OCI-LY7 (cell line): ENCODE measurements at regions not wholly inside any gene's neighbourhood (a gene's known extent, or its start where the extent isn't known, plus 50 kb on each side); places are given as distances from the start of the nearest gene placed in this dataset.

ENCODE experiments used
- BruUV-seq: library from RNA; stranded (reverse); fragments of 400-500 nt; replicated peaks from 2 replicates; lab custom pipeline; 2021; lab: Mats Ljungman, UMichigan
- CTCF ChIA-PET: fragments of 300-600 bp; sonication (Branson Sonifier 250); formaldehyde crosslinking; loops from one replicate; lab custom pipeline; 2022; ENCODE audit warnings: antibody characterized with exemption; ENCODE audit not compliant: unreplicated experiment; lab: Charles Lee
- POLR2A ChIA-PET: fragments of 300-600 bp; sonication (Branson Sonifier 250); formaldehyde crosslinking; loops from one replicate; lab custom pipeline; 2022; ENCODE audit warnings: antibody characterized with exemption; lab: Charles Lee
- DNase-seq: peaks from one replicate; pipeline ENCODE4 v3.0.0-alpha.2; 2015; ENCODE audit warnings: low spot score
- H2AFZ ChIP-seq: fragments of 200-600 bp; sonication (generic), shearing (Covaris generic); 2 replicates; pipeline ENCODE4 v1.6.1; 2014; ENCODE audit warnings: mild to moderate bottlenecking, antibody characterized with exemption, low read length, moderate library complexity
- H3K27ac ChIP-seq: fragments of 200-600 bp; sonication (generic); 2 replicates; pipeline ENCODE4 v1.5.1; 2014; ENCODE audit warnings: mixed run types, low read depth, mild to moderate bottlenecking, moderate library complexity, low read length, inconsistent platforms; ENCODE audit not compliant: poor library complexity, severe bottlenecking
- H3K36me3 ChIP-seq: fragments of 200-600 bp; sonication (generic); 2 replicates; pipeline ENCODE4 v1.6.1; 2014; ENCODE audit warnings: mild to moderate bottlenecking, antibody characterized with exemption, low read length, moderate library complexity, mixed read lengths; ENCODE audit not compliant: insufficient read depth
- H3K4me1 ChIP-seq: fragments of 200-600 bp; sonication (generic); 2 replicates; pipeline ENCODE4 v1.5.1; 2014; ENCODE audit warnings: mild to moderate bottlenecking, low read length; ENCODE audit not compliant: insufficient read depth, poor library complexity, severe bottlenecking
- H3K4me2 ChIP-seq: fragments of 200-600 bp; sonication (generic); 2 replicates; pipeline ENCODE4 v1.6.1; 2014; ENCODE audit warnings: mild to moderate bottlenecking, low read length
- H3K4me3 ChIP-seq: fragments of 200-600 bp; sonication (generic); 2 replicates; pipeline ENCODE4 v1.5.1; 2014; ENCODE audit warnings: mild to moderate bottlenecking, low read depth, low read length; ENCODE audit not compliant: poor library complexity, severe bottlenecking
- H3K79me2 ChIP-seq: fragments of 200-600 bp; sonication (generic); 2 replicates; pipeline ENCODE4 v1.6.1; 2016; ENCODE audit warnings: low read depth, mild to moderate bottlenecking, low read length, moderate library complexity, mixed read lengths; ENCODE audit not compliant: insufficient read depth
- H3K9me2 ChIP-seq: fragments of 200-600 bp; sonication (generic); 2 replicates; pipeline ENCODE4 v1.6.1; 2016; ENCODE audit warnings: mild to moderate bottlenecking, low read length, mixed read lengths; ENCODE audit not compliant: insufficient read depth
- H3K9me3 ChIP-seq: fragments of 200-600 bp; sonication (generic); 2 replicates; pipeline ENCODE4 v1.6.1; 2014; ENCODE audit warnings: mild to moderate bottlenecking, mixed run types, low read length, mixed read lengths
- H4K20me1 ChIP-seq: fragments of 200-600 bp; sonication (generic); 2 replicates; pipeline ENCODE4 v1.6.1; 2014; ENCODE audit warnings: mild to moderate bottlenecking, antibody characterized with exemption, low read length, moderate library complexity, mixed read lengths; ENCODE audit not compliant: insufficient read depth
- EZH2phosphoT487 ChIP-seq: fragments of 200-600 bp; sonication (generic); IDR thresholded peaks from 2 replicates; pipeline ENCODE4 v1.6.1; 2018; ENCODE audit warnings: low read depth, borderline replicate concordance, mild to moderate bottlenecking, mixed run types, antibody characterized with exemption, low read length, moderate library complexity, mixed read lengths
- intact Hi-C: fragments of 100-400 bp; cut with micrococcal nuclease; formaldehyde crosslinking; loops from one replicate; pipeline ENCODE4 v1.10.0; 2022; ENCODE audit not compliant: unreplicated experiment
- TF ChIP-seq, protein P1 (sequence below): fragments of 200-600 bp; sonication (generic); conservative IDR thresholded peaks from 2 replicates; pipeline ENCODE4 v1.5.1; 2014; ENCODE audit warnings: mild to moderate bottlenecking, antibody characterized with exemption, low read length, moderate library complexity, mixed read lengths

DNA sequence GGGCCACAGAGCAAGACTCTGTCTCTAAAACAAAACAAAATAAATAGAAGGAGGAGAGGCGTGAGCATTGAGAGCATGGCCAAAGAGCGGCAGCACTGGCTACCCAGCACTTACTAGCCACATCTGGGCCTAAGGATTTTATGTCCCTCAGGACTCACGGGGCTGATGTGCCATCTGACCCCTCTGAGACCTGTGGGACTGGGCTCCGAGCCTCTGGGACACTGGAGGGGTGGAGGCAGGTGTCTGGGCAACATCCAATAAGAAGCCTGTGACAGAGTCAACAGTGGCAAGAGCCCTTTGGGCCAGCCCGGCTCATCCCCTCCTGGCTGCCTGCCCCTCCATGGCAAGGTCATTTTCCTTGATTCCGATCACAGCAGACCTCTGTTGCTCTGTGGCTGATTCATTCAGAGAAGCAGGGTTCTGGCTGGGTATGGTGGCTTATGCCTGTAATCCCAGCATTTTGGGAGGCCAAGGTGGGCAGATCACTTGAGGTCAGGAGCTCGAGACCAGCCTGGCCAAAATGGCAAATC is 60.7 kb downstream of the RRM2 start:
- BruUV-seq: no TSS peak
- H3K4me1 ChIP-seq: no peaks in the 10 kb centered on the region
- POLR2A ChIA-PET: no interaction called here
- CTCF ChIA-PET: no interaction called here
- H3K9me3 ChIP-seq: no peaks in the 10 kb centered on the region
- no peak for DNase-seq
- intact Hi-C loops: no loop called here
- H3K36me3 ChIP-seq: peaks cover 80% of the 10 kb centered on the region
- H3K9me2 ChIP-seq: no peaks in the 10 kb centered on the region
- no peak overlapping the region for H3K4me3 ChIP-seq
- H3K27ac ChIP-seq: no peak overlapping the region
- H4K20me1 ChIP-seq: no peaks in the 10 kb centered on the region
- no peak overlapping the region for H3K4me2 ChIP-seq
- H3K79me2 ChIP-seq: no peaks in the 10 kb centered on the region
- no peak overlapping the region for H2AFZ ChIP-seq
- no peak for TF ChIP-seq EZH2phosphoT487
- TF ChIP-seq, protein P1, sequence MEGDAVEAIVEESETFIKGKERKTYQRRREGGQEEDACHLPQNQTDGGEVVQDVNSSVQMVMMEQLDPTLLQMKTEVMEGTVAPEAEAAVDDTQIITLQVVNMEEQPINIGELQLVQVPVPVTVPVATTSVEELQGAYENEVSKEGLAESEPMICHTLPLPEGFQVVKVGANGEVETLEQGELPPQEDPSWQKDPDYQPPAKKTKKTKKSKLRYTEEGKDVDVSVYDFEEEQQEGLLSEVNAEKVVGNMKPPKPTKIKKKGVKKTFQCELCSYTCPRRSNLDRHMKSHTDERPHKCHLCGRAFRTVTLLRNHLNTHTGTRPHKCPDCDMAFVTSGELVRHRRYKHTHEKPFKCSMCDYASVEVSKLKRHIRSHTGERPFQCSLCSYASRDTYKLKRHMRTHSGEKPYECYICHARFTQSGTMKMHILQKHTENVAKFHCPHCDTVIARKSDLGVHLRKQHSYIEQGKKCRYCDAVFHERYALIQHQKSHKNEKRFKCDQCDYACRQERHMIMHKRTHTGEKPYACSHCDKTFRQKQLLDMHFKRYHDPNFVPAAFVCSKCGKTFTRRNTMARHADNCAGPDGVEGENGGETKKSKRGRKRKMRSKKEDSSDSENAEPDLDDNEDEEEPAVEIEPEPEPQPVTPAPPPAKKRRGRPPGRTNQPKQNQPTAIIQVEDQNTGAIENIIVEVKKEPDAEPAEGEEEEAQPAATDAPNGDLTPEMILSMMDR: no peak

GRCh38 chr2:10184421-10184820 is 61.9 kb downstream of the RRM2 start:
- DNase-seq: no peak
- H3K79me2 ChIP-seq: no peaks in the 10 kb centered on the region
- no peaks in the 10 kb centered on the region for H3K4me1 ChIP-seq
- POLR2A ChIA-PET: no interaction called here
- H3K27ac ChIP-seq: no peak overlapping the region
- no peaks in the 10 kb centered on the region for H3K9me2 ChIP-seq
- H2AFZ ChIP-seq: no peak overlapping the region
- H3K9me3 ChIP-seq: no peaks in the 10 kb centered on the region
- no peak overlapping the region for H3K4me2 ChIP-seq
- intact Hi-C loops: no loop called here
- peaks cover 81% of the 10 kb centered on the region for H3K36me3 ChIP-seq
- TF ChIP-seq, protein P1: no peak
- TF ChIP-seq EZH2phosphoT487: no peak
- no peaks in the 10 kb centered on the region for H4K20me1 ChIP-seq
- BruUV-seq: no TSS peak
- no peak overlapping the region for H3K4me3 ChIP-seq
- CTCF ChIA-PET: interaction anchor here (0.7 kb wide), 1 partner anchor 400 kb away, joined by 3 read pairs; no protein-coding TSS in a partner anchor

DNA sequence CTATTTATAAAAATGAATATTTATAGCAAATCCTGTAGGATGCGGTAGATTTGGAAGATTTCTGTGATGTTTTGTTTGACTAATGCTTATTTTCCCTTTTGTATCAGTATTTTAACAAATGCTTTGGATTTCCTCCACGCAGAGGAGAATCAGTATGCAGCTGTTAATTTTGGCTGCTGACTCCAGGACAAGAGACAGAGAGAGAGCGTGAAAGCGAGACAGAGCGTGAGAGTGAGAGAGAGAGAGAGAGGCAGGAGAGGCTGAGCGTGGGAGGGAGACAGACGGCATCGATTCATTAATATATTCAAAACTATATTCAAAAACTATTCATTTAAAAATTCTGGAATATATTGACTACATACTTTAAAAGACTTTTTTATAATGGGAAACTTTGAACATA is 62.5 kb downstream of the RRM2 start:
- Histone ChIP-seq H3K4me3 (no peak overlapping the region), H3K79me2 (no peaks in the 10 kb centered on the region), H3K9me3 (no peaks in the 10 kb centered on the region), H3K9me2 (no peaks in the 10 kb centered on the region), H3K36me3 (peaks cover 81% of the 10 kb centered on the region), H3K4me1 (no peaks in the 10 kb centered on the region), H3K4me2 (no peak overlapping the region), H3K27ac (no peak overlapping the region), H2AFZ (no peak overlapping the region), H4K20me1 (no peaks in the 10 kb centered on the region)
- BruUV-seq: no TSS peak
- TF ChIP-seq, protein P1: no peak
- no peak for TF ChIP-seq EZH2phosphoT487
- intact Hi-C loops: no loop called here
- ChIA-PET CTCF (interaction anchor here (0.7 kb wide), 1 partner anchor 401 kb away, joined by 3 read pairs; no protein-coding TSS in a partner anchor), POLR2A (no interaction called here)
- no peak for DNase-seq
